ENCODE measurements at regions not wholly inside any gene's neighbourhood (a gene's known extent, or its start where the extent isn't known, plus 50 kb on each side); places are given as distances from the start of the nearest gene placed in this dataset.

DNA sequence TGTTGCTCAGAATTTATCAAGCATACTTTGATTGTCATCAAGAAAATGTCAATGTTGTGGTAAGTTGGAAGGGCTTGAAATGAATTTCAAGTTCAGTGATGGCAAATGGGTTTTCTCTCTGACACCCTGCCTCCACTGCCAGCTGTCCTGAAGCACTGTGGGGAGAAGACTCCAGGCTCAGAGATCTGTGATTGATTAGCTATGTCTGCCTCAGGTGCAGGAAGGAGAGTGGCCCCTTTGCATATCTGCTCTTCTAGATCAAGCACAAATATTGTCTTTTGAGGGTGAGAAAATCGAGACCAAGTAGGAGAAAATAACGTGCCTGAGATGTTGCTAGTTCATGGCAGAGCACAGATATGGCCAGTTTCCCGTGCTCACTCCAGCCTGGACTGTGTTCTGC, 178.8 kb upstream of the GLI2 start:
- DNase-seq: no peak

GRCh38 chr2:120558847-120559246, 176.8 kb upstream of the GLI2 start:
- no peak for DNase-seq

DNA sequence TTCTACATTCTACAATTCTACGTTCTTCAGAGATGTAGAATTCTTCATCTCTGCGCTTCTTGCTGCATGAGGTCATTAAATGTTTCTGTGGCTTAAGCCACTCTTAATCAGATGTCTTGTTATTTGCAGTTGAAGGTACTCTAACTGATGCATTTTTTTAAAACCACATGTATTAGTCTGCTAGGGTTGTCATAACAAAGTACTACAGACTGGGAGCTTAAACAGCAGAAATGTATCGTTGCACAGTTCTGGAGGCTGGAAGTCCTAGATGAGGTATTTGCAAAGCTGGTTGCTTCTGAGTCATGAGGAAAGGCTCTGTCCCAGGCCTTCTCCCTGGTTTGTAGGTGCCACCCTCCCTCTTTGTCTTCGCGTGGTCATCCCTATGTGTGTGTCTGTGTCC, 176.3 kb upstream of the GLI2 start:
- DNase-seq: no peak

- DNase-seq: no peak
These were observed 175.3 kb upstream of the GLI2 start for GRCh38 chr2:120560330-120560729.

GRCh38 chr2:120561379-120562035, 174.2 kb upstream of the GLI2 start:
- no peak for DNase-seq

DNA sequence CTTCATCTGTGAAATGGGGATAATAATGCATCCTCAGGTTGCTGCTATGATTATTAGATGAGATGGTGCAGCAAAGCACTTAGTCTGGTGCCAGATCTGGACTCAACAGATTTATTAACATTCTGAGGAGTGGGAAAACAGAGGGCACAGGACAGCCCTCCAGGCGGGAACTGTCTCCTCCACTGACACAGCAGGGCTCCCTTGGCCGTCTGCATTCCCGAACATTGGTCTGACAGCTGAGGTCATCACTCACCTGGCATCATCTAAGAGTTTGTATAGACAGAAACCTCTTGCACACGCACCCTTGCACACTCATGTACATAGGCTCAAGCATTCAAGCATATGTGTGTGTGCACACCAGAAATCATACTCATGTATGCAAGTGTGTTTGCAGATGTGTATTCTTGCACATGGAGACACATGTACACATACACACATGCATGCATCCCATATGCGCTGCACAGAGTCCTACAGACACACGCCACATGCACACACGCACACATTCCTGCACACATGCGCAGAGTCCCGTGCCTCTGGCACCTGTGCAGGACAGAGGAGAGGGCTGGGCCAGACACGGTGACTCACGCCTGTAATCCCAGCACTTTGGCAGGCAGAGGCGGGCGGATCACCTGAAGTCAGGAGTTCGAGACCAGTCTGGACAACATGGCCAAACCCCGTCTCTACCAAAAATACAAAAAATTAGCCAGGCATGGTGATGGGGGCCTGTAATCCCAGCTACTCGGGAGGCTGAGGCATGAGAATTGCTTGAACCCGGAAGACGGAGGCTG, 173.3 kb upstream of the GLI2 start:
- no peak for DNase-seq

DNA sequence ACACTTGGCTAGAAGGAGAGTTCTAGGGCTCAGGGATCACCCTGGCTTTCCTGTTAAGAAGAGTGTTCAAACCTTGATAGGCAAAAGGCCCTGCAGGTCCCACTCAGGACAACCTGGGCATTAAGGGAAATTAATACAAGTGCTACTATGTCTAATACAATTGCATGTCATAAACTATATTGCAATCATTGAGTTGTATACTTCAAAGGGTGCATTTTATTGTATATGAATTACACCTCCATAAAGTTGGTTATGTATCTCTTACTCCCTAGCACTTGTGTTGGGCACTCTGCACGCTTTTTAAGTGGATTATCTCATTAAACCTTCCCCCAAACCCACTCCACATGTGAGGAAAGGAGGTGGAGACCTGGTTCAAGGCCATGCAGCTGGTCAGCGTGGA, 172.1 kb upstream of the GLI2 start:
- no peak for DNase-seq

DNA sequence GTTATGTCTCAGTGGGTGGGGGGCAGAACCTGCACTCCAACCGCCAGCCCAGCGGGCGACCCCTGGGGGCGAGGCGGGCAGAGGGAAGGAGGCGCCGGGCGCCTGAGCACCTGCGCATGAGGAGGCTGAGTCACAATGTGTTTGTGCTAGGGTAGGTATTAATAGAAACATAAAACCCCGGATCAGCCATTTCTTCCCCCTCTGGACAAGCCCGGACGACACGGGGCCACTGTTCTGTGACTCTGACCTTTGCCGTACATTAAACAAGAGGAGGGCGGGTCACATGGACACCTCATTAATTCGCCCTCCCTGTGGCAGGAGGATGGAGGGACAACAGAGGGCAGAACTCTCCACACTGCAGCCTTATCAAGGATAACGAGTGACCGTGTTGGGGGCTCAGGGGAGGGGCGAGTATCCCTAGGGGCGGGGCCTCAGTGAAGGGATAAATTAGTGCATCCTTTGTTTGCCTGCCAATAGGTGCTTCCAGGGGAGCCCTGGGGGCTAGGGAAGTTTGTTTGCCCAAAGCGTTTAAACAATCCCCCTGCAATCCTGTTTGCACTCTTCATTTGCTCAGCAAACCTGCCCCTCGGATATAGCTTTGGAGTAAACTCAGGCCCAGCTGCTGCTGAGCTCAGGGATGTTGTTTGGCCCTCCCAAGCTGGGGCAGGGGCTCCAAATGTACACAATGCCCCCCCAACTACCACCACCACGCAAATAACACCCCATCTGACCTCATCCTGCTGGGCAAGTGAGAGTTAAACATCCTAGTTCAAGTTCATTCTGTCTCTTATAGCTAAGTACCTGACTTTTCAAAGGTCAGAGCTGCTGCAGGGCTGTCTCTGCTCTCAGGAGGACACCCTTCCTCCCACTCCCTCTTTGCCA, 171.2 kb upstream of the GLI2 start:
- no peak for DNase-seq

- no peak for DNase-seq
These were observed 170.6 kb upstream of the GLI2 start for GRCh38 chr2:120565095-120565460.

- no peak for DNase-seq
These were observed 169.7 kb upstream of the GLI2 start for GRCh38 chr2:120565929-120566328.

DNA sequence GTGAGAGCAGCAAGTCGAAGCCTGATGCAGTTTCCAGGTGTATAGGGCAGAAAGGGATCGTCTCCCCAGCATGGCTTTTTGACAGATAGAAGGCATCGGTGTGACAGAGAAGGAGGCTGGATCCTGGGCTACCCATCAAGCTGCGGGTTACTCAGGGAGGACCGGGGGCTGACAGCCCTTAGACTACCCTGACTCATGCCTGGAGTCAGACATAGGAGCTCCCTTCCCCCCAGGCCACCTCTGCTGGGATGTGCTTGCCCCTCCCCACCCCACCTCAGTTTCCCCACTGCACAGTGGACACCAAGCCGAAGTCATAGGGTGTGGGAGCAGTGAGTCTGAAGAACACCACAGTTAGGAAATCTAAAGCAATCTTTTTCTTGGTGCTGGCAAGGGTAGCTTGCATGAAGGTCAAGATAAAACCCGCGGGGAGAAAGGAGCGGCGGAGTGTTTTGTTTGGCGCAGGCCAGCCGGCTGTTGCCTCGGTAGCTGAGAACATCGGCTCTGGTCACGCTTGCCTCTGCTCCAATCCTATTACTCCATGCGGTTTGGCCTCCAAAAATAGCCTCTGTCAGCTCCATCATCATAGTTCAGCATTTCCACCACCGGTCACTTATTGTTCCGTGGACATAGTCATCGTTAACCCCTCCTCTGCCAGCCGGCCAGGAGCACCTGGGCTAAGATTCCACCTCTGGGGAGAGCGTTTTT, 169.2 kb upstream of the GLI2 start:
- no peak for DNase-seq

DNA sequence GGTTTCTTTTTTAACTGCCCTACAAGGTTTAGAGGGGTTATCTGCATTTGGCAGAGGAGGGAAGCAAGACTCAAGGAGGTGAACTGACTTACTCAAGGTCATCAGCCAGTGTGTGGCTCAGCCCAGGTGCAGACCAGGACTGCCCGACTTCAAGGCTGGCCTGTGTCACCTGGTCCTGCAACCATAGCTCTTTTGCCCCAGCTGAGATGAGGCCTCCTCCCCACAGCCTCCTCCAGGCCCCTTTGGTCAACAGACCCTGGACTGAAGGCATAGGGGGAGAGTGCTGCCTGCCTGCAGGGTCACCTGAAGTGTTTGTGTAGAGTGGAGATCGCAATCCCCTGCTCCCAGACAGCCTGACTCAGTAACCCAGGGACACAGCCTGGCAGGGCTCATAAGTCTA, 168.5 kb upstream of the GLI2 start:
- no peak for DNase-seq

- DNase-seq: no peak
These were observed 167.3 kb upstream of the GLI2 start for GRCh38 chr2:120568089-120568974.

DNA sequence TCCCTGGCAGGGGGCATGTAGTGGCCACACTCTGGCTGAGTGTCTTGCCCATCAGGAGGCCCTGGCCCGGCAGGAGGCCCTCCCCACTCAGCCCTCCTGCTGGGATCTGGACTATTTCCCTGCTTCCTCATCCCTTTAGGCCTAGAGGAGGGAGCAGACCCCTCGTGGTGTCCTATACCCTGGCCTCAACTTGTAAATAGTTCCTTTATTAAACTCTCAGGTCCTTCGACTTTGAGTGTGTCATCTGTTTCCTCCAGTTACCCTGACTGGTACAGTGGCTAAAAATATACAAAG, 166.7 kb upstream of the GLI2 start:
- no peak for DNase-seq

GRCh38 chr2:120570001-120570400, 165.7 kb upstream of the GLI2 start:
- no peak for DNase-seq

DNA sequence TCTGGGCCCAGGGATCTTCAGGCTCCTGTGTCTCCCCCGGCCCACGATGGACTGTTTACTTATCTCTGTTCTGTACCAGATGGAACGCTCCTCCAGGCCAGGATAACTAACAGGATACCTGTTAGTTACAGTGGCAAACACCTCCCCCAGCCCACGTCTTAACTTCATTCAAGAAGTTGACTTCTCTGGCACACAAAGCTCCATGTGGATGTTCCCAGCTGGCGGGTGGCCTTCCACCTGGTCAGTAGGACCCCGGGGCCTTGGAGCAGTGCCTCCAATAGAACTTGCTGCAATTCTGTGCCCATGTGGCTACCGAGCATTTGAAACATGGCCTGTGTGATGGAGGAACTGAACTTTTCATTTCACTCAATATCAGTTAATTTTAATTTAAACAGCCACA, 165.1 kb upstream of the GLI2 start:
- DNase-seq: no peak

DNA sequence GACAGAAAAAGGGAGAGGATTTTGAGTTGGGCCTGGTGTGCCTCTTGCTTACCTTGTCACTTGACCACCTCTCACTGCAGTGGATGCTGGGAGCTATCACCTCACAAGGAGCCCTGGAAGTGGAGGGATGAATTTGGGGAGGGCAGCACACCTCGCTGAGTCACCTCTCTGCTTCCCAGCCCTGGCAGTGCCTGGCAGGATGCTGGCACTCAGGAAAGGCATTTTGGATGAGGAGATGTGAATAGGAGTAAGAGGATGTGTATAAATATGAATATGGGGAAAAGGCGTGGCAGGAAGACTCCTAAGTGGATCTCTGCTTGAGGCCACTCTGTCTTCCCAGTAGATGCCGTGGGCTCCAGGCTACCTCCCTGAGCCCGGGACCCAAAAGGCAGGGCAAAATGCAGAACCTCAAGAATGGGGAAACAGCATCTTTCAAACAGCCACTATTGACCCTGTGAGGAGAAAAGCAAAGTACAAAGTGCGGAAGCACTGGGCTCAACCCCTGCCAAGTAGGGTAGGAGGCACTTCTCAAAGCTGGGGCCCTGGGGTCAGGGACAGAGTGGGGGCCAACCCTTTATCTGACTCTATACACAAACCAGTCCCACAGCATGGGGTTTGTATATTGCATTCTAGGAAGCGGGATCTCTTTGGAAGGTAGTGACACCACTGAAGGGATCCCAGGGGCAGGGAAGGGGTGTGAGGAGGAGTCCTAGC, 164.5 kb upstream of the GLI2 start:
- no peak for DNase-seq

DNA sequence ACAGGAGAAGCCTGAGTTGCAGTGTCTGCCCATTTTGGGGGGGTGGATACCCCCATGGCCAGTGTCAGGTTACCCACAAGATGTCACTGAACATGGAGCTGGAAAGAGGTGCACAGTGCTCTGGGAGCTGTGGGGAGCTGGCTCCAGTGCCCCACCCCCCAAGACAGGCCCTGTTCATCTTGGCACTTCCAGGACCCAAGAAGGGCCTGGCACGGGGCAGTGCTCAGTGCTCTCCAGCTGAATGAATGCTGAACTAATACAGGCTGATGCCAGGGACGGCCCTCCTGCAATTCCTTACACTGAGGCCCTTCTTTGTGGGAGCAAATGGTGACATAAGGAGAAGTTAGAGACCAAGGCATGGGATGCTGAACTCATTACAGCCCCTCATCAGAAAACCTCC, 163.4 kb upstream of the GLI2 start:
- DNase-seq: no peak

- DNase-seq: no peak
These were observed 161.0 kb upstream of the GLI2 start for GRCh38 chr2:120574620-120575019.

DNA sequence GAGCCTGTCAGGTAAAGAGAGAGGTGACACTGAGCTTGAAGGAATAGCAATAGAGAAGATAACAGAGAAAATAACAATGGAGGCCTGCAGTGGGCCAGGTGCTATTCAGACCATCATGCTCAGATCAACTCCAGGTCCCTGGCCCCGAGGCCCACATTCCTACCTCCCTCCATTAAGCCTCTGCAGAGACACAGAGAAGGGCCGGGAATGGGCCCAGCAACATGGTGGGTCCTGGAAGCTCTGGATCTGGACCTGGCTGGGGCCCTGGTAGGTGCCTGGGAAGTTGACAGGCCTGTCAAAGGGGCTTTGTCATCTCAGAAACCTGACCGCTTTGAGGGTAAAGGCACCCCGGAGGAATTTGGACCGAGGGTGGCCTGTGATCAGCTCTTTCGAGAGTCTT, 159.7 kb upstream of the GLI2 start:
- no peak for DNase-seq
